IMR-90 (cell line): ENCODE measurements at regions not wholly inside any gene's neighbourhood (a gene's known extent, or its start where the extent isn't known, plus 50 kb on each side); places are given as distances from the start of the nearest gene placed in this dataset.
A peak's percentile ranks its signal among the peaks of the same experiment; 100 is the strongest.

ENCODE experiments used
- ATAC-seq: fragments of 200-7000 bp; cut with Tn5 transposase; 2 replicates; pipeline ENCODE4 v1.9.1; 2020; ENCODE audit warnings: low read depth, mild to moderate bottlenecking, moderate library complexity
- BruUV-seq: library from RNA; stranded (reverse); fragments of 400-500 nt; replicated peaks from 2 replicates; lab custom pipeline; 2021; lab: Mats Ljungman, UMichigan
- CTCF ChIA-PET: fragments of 300-600 bp; formaldehyde crosslinking; extraction: SDS; loops from one replicate; lab custom pipeline; 2021; ENCODE audit warnings: antibody characterized with exemption; lab: Yijun Ruan, JAX
- POLR2A ChIA-PET: fragments of 300-600 bp; sonication (Branson Sonifier 250); formaldehyde crosslinking; loops from one replicate; lab custom pipeline; 2022; ENCODE audit warnings: antibody characterized with exemption; ENCODE audit not compliant: unreplicated experiment; lab: Charles Lee
- DNase-seq: peaks from one replicate; pipeline ENCODE4 v3.0.0; 2013
- H2AFZ ChIP-seq: replicated peaks from 2 replicates; pipeline ENCODE3; 2013; ENCODE audit warnings: low read length, mild to moderate bottlenecking; ENCODE audit not compliant: poor library complexity
- H2AK5ac ChIP-seq: 2 replicates; pipeline ENCODE4 v1.6.1; 2013; ENCODE audit warnings: low read depth, low read length, inconsistent platforms
- H2AK9ac ChIP-seq: replicated peaks from 2 replicates; pipeline ENCODE3; 2013; ENCODE audit warnings: mild to moderate bottlenecking, low read depth, low read length, moderate library complexity; ENCODE audit not compliant: poor library complexity
- H2BK120ac ChIP-seq: 2 replicates; pipeline ENCODE4 v1.6.1; 2013; ENCODE audit warnings: low read depth, low read length, inconsistent platforms
- H2BK15ac ChIP-seq: 3 replicates; pipeline ENCODE4 v1.6.1; 2013; ENCODE audit warnings: low read depth, low read length, inconsistent platforms
- H2BK20ac ChIP-seq: 2 replicates; pipeline ENCODE4 v1.6.1; 2013; ENCODE audit warnings: low read depth, mild to moderate bottlenecking, inconsistent platforms, low read length, moderate library complexity
- H2BK5ac ChIP-seq: 2 replicates; pipeline ENCODE4 v1.6.1; 2013; ENCODE audit warnings: mild to moderate bottlenecking, low read depth, low read length, inconsistent platforms; ENCODE audit not compliant: poor library complexity, severe bottlenecking
- H3K14ac ChIP-seq: replicated peaks from 2 replicates; pipeline ENCODE4 v1.6.1; 2013; ENCODE audit warnings: low read depth, low read length, inconsistent platforms
- H3K18ac ChIP-seq: 2 replicates; pipeline ENCODE4 v1.6.1; 2013; ENCODE audit warnings: low read depth, low read length, control low read depth
- H3K23ac ChIP-seq: 2 replicates; pipeline ENCODE4 v1.6.1; 2013; ENCODE audit warnings: low read depth, low read length, inconsistent platforms
- H3K27ac ChIP-seq: 2 replicates; pipeline ENCODE4 v1.5.1; 2013; ENCODE audit warnings: mild to moderate bottlenecking, control low read depth, low read length; ENCODE audit not compliant: insufficient read depth
- H3K27me3 ChIP-seq: 2 replicates; pipeline ENCODE4 v1.6.1; 2013; ENCODE audit warnings: low read length; ENCODE audit not compliant: control insufficient read depth, insufficient read depth
- H3K36me3 ChIP-seq: 2 replicates; pipeline ENCODE4 v1.6.1; 2013; ENCODE audit warnings: low read length, mixed read lengths; ENCODE audit not compliant: control insufficient read depth, insufficient read depth
- H3K4ac ChIP-seq: 2 replicates; pipeline ENCODE4 v1.6.1; 2013; ENCODE audit warnings: low read depth, low read length, inconsistent platforms
- H3K4me1 ChIP-seq: 2 replicates; pipeline ENCODE4 v1.6.1; 2013; ENCODE audit warnings: low read length, mixed read lengths; ENCODE audit not compliant: control insufficient read depth, insufficient read depth
- H3K4me2 ChIP-seq: 2 replicates; pipeline ENCODE4 v1.6.1; 2013; ENCODE audit warnings: low read depth, mild to moderate bottlenecking, control low read depth, low read length, moderate library complexity
- H3K4me3 ChIP-seq: 2 replicates; pipeline ENCODE4 v1.5.1; 2013; ENCODE audit warnings: low read depth, mild to moderate bottlenecking, control low read depth, low read length, moderate library complexity; ENCODE audit not compliant: insufficient read depth
- H3K56ac ChIP-seq: 2 replicates; pipeline ENCODE4 v1.6.1; 2013; ENCODE audit warnings: low read length, inconsistent platforms; ENCODE audit not compliant: insufficient read depth; ENCODE audit errors: extremely low read depth
- H3K79me1 ChIP-seq, 2 experiments: 2 replicates each; pipeline ENCODE4 v1.6.1; 2013; ENCODE audit warnings: low read length in 2 of 2, inconsistent platforms in 1 of 2, low read depth in 1 of 2
- H3K9ac ChIP-seq: 2 replicates; pipeline ENCODE4 v1.6.1; 2013; ENCODE audit warnings: low read depth, low read length, control low read depth
- H3K9me1 ChIP-seq: 2 replicates; pipeline ENCODE4 v1.6.1; 2013; ENCODE audit warnings: low read length, inconsistent platforms; ENCODE audit not compliant: insufficient read depth
- H3K9me3 ChIP-seq: 2 replicates; pipeline ENCODE4 v1.6.1; 2013; ENCODE audit warnings: low read length; ENCODE audit not compliant: control insufficient read depth, insufficient read depth
- H4K20me1 ChIP-seq: 2 replicates; pipeline ENCODE4 v1.6.1; 2013; ENCODE audit warnings: low read length, inconsistent platforms; ENCODE audit not compliant: insufficient read depth
- H4K5ac ChIP-seq: 2 replicates; pipeline ENCODE4 v1.6.1; 2013; ENCODE audit warnings: mild to moderate bottlenecking, low read depth, low read length, control low read depth
- H4K8ac ChIP-seq, 2 experiments: 2 replicates each; pipeline ENCODE4 v1.6.1; 2013; ENCODE audit warnings: low read depth in 2 of 2, low read length in 2 of 2, control low read depth in 1 of 2, inconsistent platforms in 1 of 2
- H4K91ac ChIP-seq: 2 replicates; pipeline ENCODE4 v1.6.1; 2013; ENCODE audit warnings: low read depth, low read length, inconsistent platforms; ENCODE audit not compliant: insufficient read depth
- MAFK ChIP-seq: IDR thresholded peaks from 2 replicates; pipeline ENCODE4 v1.6.1; 2012; ENCODE audit warnings: low read depth, low read length, improper control_type of control experiment
- dilution Hi-C: fragments of 300-500 bp; cut with HindIII; formaldehyde crosslinking; loops from one replicate; pipeline ENCODE4 v1.14.3; 2018; ENCODE audit warnings: low sequenced_read_pairs; ENCODE audit not compliant: unreplicated experiment
- in situ Hi-C: fragments of 300-500 bp; cut with MboI; formaldehyde crosslinking; loops from 3 replicates; pipeline ENCODE4 v1.14.3; 2019; ENCODE audit warnings: low sequenced_read_pairs, inconsistent platforms, mixed read lengths
- intact Hi-C: fragments of 100-400 bp; cut with micrococcal nuclease; formaldehyde crosslinking; loops from 2 replicates; pipeline ENCODE4 v1.10.0; 2022

- Histone ChIP-seq H4K91ac (no peak overlapping the region), H2BK120ac (no peak overlapping the region), H3K9me3 (no peaks in the 10 kb centered on the region), H4K8ac (no peak overlapping the region), H3K4me3 (no peak overlapping the region), H3K4ac (no peak overlapping the region), H2BK5ac (no peak overlapping the region), H2BK15ac (no peak overlapping the region), H3K4me2 (no peak overlapping the region), H3K9me1 (no peaks in the 10 kb centered on the region), H3K23ac (no peak overlapping the region), H3K9ac (no peak overlapping the region), H2AK5ac (no peak overlapping the region), H4K20me1 (no peaks in the 10 kb centered on the region), H2AFZ (no peak overlapping the region), H3K4me1 (no peaks in the 10 kb centered on the region; the same call in none of the 2 replicates), H3K79me1 (no peaks in the 10 kb centered on the region), H3K27me3 (no peaks in the 10 kb centered on the region), H3K36me3 (no peaks in the 10 kb centered on the region), H2AK9ac (no peak overlapping the region), H3K18ac (no peak overlapping the region), H4K5ac (no peak overlapping the region), H2BK20ac (no peak overlapping the region), H3K27ac (no peak overlapping the region), H3K14ac (no peak overlapping the region), H3K56ac (no peak overlapping the region)
- TF ChIP-seq MAFK = no peak
- in situ Hi-C loops = no loop called here
- ChIA-PET POLR2A (no interaction called here), CTCF (interaction anchor here (1.0 kb wide), 1 partner anchor 16 kb away, joined by 3 read pairs; no protein-coding TSS in a partner anchor)
- intact Hi-C loops = no loop called here
- DNase-seq (peak; percentile 33), ATAC-seq (no peak)
- dilution Hi-C loops = no loop called here
- BruUV-seq = no TSS peak
These were observed 2159.1 kb upstream of the CELF4 start for GRCh38 chr18:39724652-39725051.
